ENCODE measurements at regions not wholly inside any gene's neighbourhood (a gene's known extent, or its start where the extent isn't known, plus 50 kb on each side); places are given as distances from the start of the nearest gene placed in this dataset.

GRCh38 chr4:188463909-188464308 lies 324.7 kb downstream of the TRIML1 start:
- H3K27me3 ChIP-seq (replicated peaks; ENCODE audit: insufficient read depth) = no peaks in the 10 kb centered on the region
- ATAC-seq (ENCODE audit: insufficient number of reproducible peaks, low FRiP score, low read depth) (no peak), DNase-seq (ENCODE audit: low spot score) (no peak)
- H3K36me3 ChIP-seq = no peaks in the 10 kb centered on the region
- H3K27ac ChIP-seq = no peak overlapping the region
- no peak for TF ChIP-seq CTCF (IDR thresholded peaks at IDR 0.05)
- no peaks in the 10 kb centered on the region for H3K4me1 ChIP-seq (ENCODE audit: control insufficient read depth in 1 of 2, low read depth in 2 of 2)
- H3K4me3 ChIP-seq = no peak overlapping the region
- H3K9me3 ChIP-seq = no peaks in the 10 kb centered on the region

- ATAC-seq (ENCODE audit: insufficient number of reproducible peaks, low FRiP score, low read depth) = no peak
- no peaks in the 10 kb centered on the region for H3K27me3 ChIP-seq (replicated peaks; ENCODE audit: insufficient read depth)
- no peak for TF ChIP-seq CTCF (IDR thresholded peaks at IDR 0.05)
- H3K9me3 ChIP-seq = no peaks in the 10 kb centered on the region
- H3K36me3 ChIP-seq = no peaks in the 10 kb centered on the region
- H3K4me3 ChIP-seq = no peak overlapping the region
- H3K4me1 ChIP-seq (ENCODE audit: control insufficient read depth in 1 of 2, low read depth in 2 of 2) = no peaks in the 10 kb centered on the region
- H3K27ac ChIP-seq = no peak overlapping the region
- DNase-seq (ENCODE audit: low spot score) = no peak
Measured at GRCh38 chr4:188466001-188466400, 326.8 kb downstream of the TRIML1 start.

GRCh38 chr4:188484256-188484655 lies 345.0 kb downstream of the TRIML1 start:
- Histone ChIP-seq H3K27ac (no peak overlapping the region), H3K9me3 (no peaks in the 10 kb centered on the region), H3K4me1 (ENCODE audit: control insufficient read depth in 1 of 2, low read depth in 2 of 2) (no peaks in the 10 kb centered on the region), H3K27me3 (replicated peaks; ENCODE audit: insufficient read depth) (no peaks in the 10 kb centered on the region), H3K4me3 (no peak overlapping the region), H3K36me3 (no peaks in the 10 kb centered on the region)
- TF ChIP-seq CTCF (IDR thresholded peaks at IDR 0.05) = no peak
- no peak for DNase-seq (ENCODE audit: low spot score)
- no peak for ATAC-seq (ENCODE audit: insufficient number of reproducible peaks, low FRiP score, low read depth)

GRCh38 chr4:188485906-188486305 lies 346.7 kb downstream of the TRIML1 start:
- ATAC-seq (ENCODE audit: insufficient number of reproducible peaks, low FRiP score, low read depth) = no peak
- no peak overlapping the region for H3K27ac ChIP-seq
- H3K9me3 ChIP-seq = peaks cover 3% of the 10 kb centered on the region
- no peaks in the 10 kb centered on the region for H3K36me3 ChIP-seq
- no peak overlapping the region for H3K4me3 ChIP-seq
- H3K27me3 ChIP-seq (replicated peaks; ENCODE audit: insufficient read depth) = no peaks in the 10 kb centered on the region
- H3K4me1 ChIP-seq (ENCODE audit: control insufficient read depth in 1 of 2, low read depth in 2 of 2) = no peaks in the 10 kb centered on the region
- no peak for TF ChIP-seq CTCF (IDR thresholded peaks at IDR 0.05)
- DNase-seq (ENCODE audit: low spot score) = no peak

GRCh38 chr4:188492886-188493285 lies 353.6 kb downstream of the TRIML1 start:
- Histone ChIP-seq H3K4me1 (ENCODE audit: control insufficient read depth in 1 of 2, low read depth in 2 of 2) (no peaks in the 10 kb centered on the region), H3K4me3 (no peak overlapping the region), H3K27me3 (replicated peaks; ENCODE audit: insufficient read depth) (no peaks in the 10 kb centered on the region), H3K9me3 (peaks cover 3% of the 10 kb centered on the region), H3K36me3 (no peaks in the 10 kb centered on the region), H3K27ac (no peak overlapping the region)
- no peak for TF ChIP-seq CTCF (IDR thresholded peaks at IDR 0.05)
- ATAC-seq (ENCODE audit: insufficient number of reproducible peaks, low FRiP score, low read depth) (no peak), DNase-seq (ENCODE audit: low spot score) (no peak)
